GM12878 (cell line): ENCODE measurements at regions not wholly inside any gene's neighbourhood (a gene's known extent, or its start where the extent isn't known, plus 50 kb on each side); places are given as distances from the start of the nearest gene placed in this dataset.

Experiments
- ATAC-seq: fragments of 200-7000 bp; cut with Tn5 transposase; 3 replicates; pipeline ENCODE4 v1.9.1; 2020; ENCODE audit warnings: mild to moderate bottlenecking, moderate library complexity
- BruUV-seq: library from RNA; stranded (reverse); fragments of 400-500 nt; replicated peaks from 2 replicates; lab custom pipeline; 2021; lab: Mats Ljungman, UMichigan
- CTCF ChIA-PET: fragments of 300-600 bp; sonication (Branson Sonifier 250); formaldehyde crosslinking; extraction: SDS; loops from one replicate; lab custom pipeline; 2021; ENCODE audit warnings: inconsistent platforms; lab: Yijun Ruan, JAX
- POLR2A ChIA-PET: fragments of 350-600 bp; formaldehyde crosslinking; extraction: SDS; loops from one replicate; lab custom pipeline; 2021; ENCODE audit warnings: inconsistent platforms; lab: Charles Lee
- RAD21 ChIA-PET: fragments of 300-600 bp; sonication (Branson Sonifier 250); formaldehyde crosslinking; loops from one replicate; lab custom pipeline; 2023; ENCODE audit warnings: antibody characterized with exemption; ENCODE audit not compliant: unreplicated experiment; lab: Charles Lee
- SMC1A ChIA-PET: fragments of 300-600 bp; sonication (Branson Sonifier 250); formaldehyde crosslinking; loops from one replicate; lab custom pipeline; 2023; ENCODE audit not compliant: unreplicated experiment, uncharacterized antibody; lab: Charles Lee
- DNase-seq: peaks from one replicate; pipeline ENCODE4 v3.0.0-alpha.2; 2011; ENCODE audit warnings: low read depth, low spot score
- FAIRE-seq: peaks from 3 replicates; lab custom pipeline; 2011; peaks lifted over from hg19 to GRCh38; lab: Jason Lieb, UNC
- H2AFZ ChIP-seq: 2 replicates; pipeline ENCODE4 v1.6.0; 2011; ENCODE audit warnings: low read depth, low read length, control low read depth; ENCODE audit not compliant: control insufficient read depth
- H3K27ac ChIP-seq: 2 replicates; pipeline ENCODE4 v1.5.1; 2011; ENCODE audit warnings: control low read depth; ENCODE audit not compliant: control insufficient read depth, insufficient read depth
- H3K27me3 ChIP-seq, 2 experiments: replicated peaks in 1 of 2; 2 replicates each; pipeline versions ENCODE4 v1.6.0 to v1.6.1; 2011; ENCODE audit warnings: low read length in 1 of 2; ENCODE audit not compliant: control insufficient read depth in 2 of 2, insufficient read depth in 2 of 2
- H3K36me3 ChIP-seq, 2 experiments: 2 replicates each; pipeline ENCODE4 v1.5.1; 2011; ENCODE audit warnings: low read length in 1 of 2; ENCODE audit not compliant: control insufficient read depth in 2 of 2, insufficient read depth in 2 of 2
- H3K4me1 ChIP-seq: 2 replicates; pipeline ENCODE4 v1.6.1; 2011; ENCODE audit warnings: mild to moderate bottlenecking, low read length, moderate library complexity, mixed read lengths; ENCODE audit not compliant: control insufficient read depth, insufficient read depth
- H3K4me2 ChIP-seq: 2 replicates; pipeline ENCODE4 v1.6.0; 2011; ENCODE audit warnings: control low read depth; ENCODE audit not compliant: control insufficient read depth, insufficient read depth
- H3K4me3 ChIP-seq: fragments of 200-600 bp; sonication (generic); 2 replicates; pipeline ENCODE4 v1.5.1; 2016
- H3K79me2 ChIP-seq: 2 replicates; pipeline ENCODE4 v1.6.0; 2011; ENCODE audit warnings: low read length; ENCODE audit not compliant: control insufficient read depth, insufficient read depth
- H3K9ac ChIP-seq: 2 replicates; pipeline ENCODE4 v1.8.0; 2011; ENCODE audit warnings: low read length, control low read depth, mixed read lengths; ENCODE audit not compliant: control insufficient read depth, insufficient read depth
- H3K9me3 ChIP-seq: replicated peaks from 3 replicates; pipeline ENCODE4 v1.5.1; 2011; ENCODE audit warnings: mild to moderate bottlenecking, low read length; ENCODE audit not compliant: control insufficient read depth, insufficient read depth
- H4K20me1 ChIP-seq: 2 replicates; pipeline ENCODE4 v1.6.0; 2011; ENCODE audit not compliant: control insufficient read depth, insufficient read depth
- ASH2L ChIP-seq: fragments of 300-600, 200-600 bp; sonication (generic); IDR thresholded peaks from 2 replicates; pipeline ENCODE4 v1.6.1; 2017; ENCODE audit warnings: low read depth, mild to moderate bottlenecking, borderline replicate concordance
- CBX3 ChIP-seq: fragments of 200-600 bp; sonication (generic); IDR thresholded peaks from 2 replicates; pipeline ENCODE4 v1.6.1; 2016; ENCODE audit warnings: low read depth, borderline replicate concordance
- CREB1 ChIP-seq: IDR thresholded peaks from 2 replicates; pipeline ENCODE4 v1.6.1; 2012; ENCODE audit warnings: low read depth, mild to moderate bottlenecking, inconsistent platforms
- CREM ChIP-seq: IDR thresholded peaks from 2 replicates; pipeline ENCODE4 v1.6.1; 2014; ENCODE audit warnings: antibody characterized with exemption, low read depth
- EED ChIP-seq: sonication (generic); IDR thresholded peaks from 2 replicates; pipeline ENCODE4 v1.6.1; 2016; ENCODE audit warnings: antibody characterized with exemption, low read depth
- ESRRA ChIP-seq: IDR thresholded peaks from 2 replicates; pipeline ENCODE4 v1.6.1; 2012; ENCODE audit warnings: mild to moderate bottlenecking, low read length, improper control_type of control experiment
- FOXM1 ChIP-seq: IDR thresholded peaks from 2 replicates; pipeline ENCODE4 v1.6.1; 2012; ENCODE audit warnings: low read depth, mild to moderate bottlenecking, inconsistent platforms, low read length, moderate library complexity
- HDGF ChIP-seq: fragments of 450-650 bp; IDR thresholded peaks from 2 replicates; pipeline ENCODE4 v1.6.1; 2016; ENCODE audit warnings: antibody characterized with exemption
- IRF4 ChIP-seq: IDR thresholded peaks from 2 replicates; pipeline ENCODE4 v1.6.1; 2011; ENCODE audit warnings: low read depth, low read length
- JUND ChIP-seq: IDR thresholded peaks from 2 replicates; pipeline ENCODE4 v1.6.1; 2012; ENCODE audit warnings: low read depth, mild to moderate bottlenecking, low read length, improper control_type of control experiment, moderate library complexity
- MTA3 ChIP-seq: IDR thresholded peaks from 2 replicates; pipeline ENCODE4 v1.6.1; 2012; ENCODE audit warnings: low read length, inconsistent platforms, borderline replicate concordance
- MXI1 ChIP-seq: fragments of 150-350 bp; IDR thresholded peaks from 2 replicates; pipeline ENCODE4 v1.6.1; 2011; ENCODE audit warnings: low read depth, mild to moderate bottlenecking, inconsistent platforms, low read length, improper control_type of control experiment
- NFIC ChIP-seq: IDR thresholded peaks from 2 replicates; pipeline ENCODE4 v1.6.1; 2012; ENCODE audit warnings: low read depth, mild to moderate bottlenecking, inconsistent platforms, low read length, moderate library complexity
- POLR2AphosphoS5 ChIP-seq: IDR thresholded peaks from 2 replicates; pipeline ENCODE4 v1.6.1; 2011; ENCODE audit warnings: mild to moderate bottlenecking, low read length, inconsistent platforms
- RAD51 ChIP-seq: fragments of 450-650 bp; IDR thresholded peaks from 2 replicates; pipeline ENCODE4 v1.6.1; 2016; ENCODE audit warnings: moderate library complexity, mild to moderate bottlenecking, inconsistent platforms
- SMAD5 ChIP-seq: IDR thresholded peaks from 2 replicates; pipeline ENCODE4 v1.6.1; 2016; ENCODE audit warnings: antibody characterized with exemption, low read depth
- SPI1 ChIP-seq: IDR thresholded peaks from 2 replicates; pipeline ENCODE4 v1.6.1; 2011; ENCODE audit warnings: low read depth, mild to moderate bottlenecking, low read length, moderate library complexity, borderline replicate concordance; ENCODE audit not compliant: insufficient read depth
- WRNIP1 ChIP-seq: IDR thresholded peaks from 2 replicates; pipeline ENCODE4 v1.6.1; 2011; ENCODE audit warnings: low read depth, low read length, improper control_type of control experiment, borderline replicate concordance
- ZNF24 ChIP-seq: fragments of 450-650 bp; IDR thresholded peaks from 2 replicates; pipeline ENCODE4 v1.6.1; 2017; ENCODE audit warnings: antibody characterized with exemption, mild to moderate bottlenecking
- WGBS: methylation state at CpG from one replicate; pipeline ENCODE4 v1.1.6; 2016; ENCODE audit warnings: low lambda C conversion rate; ENCODE audit not compliant: insufficient replicate concordance, insufficient coverage; ENCODE audit errors: missing lambda C conversion rate; 5-methylcytosine and 5-hydroxymethylcytosine counted together
- in situ Hi-C: fragments of 300-500 bp; cut with MboI; formaldehyde crosslinking; loops from 9 replicates; pipeline ENCODE4 v1.14.3; 2018; ENCODE audit warnings: mixed read lengths
- intact Hi-C: fragments of 100-400 bp; cut with micrococcal nuclease; formaldehyde crosslinking; loops from one replicate; pipeline ENCODE4 v1.14.2; 2022; ENCODE audit not compliant: unreplicated experiment
- TF ChIP-seq, protein P1 (sequence below): IDR thresholded peaks from 2 replicates; pipeline ENCODE4 v1.6.1; 2011; ENCODE audit warnings: borderline replicate concordance, low read depth, mild to moderate bottlenecking, moderate library complexity, low read length; ENCODE audit not compliant: insufficient read depth, poor library complexity, severe bottlenecking
- TF ChIP-seq, protein P2 (sequence below): IDR thresholded peaks from 2 replicates; pipeline ENCODE4 v1.6.1; 2012; ENCODE audit warnings: low read length, inconsistent platforms

DNA sequence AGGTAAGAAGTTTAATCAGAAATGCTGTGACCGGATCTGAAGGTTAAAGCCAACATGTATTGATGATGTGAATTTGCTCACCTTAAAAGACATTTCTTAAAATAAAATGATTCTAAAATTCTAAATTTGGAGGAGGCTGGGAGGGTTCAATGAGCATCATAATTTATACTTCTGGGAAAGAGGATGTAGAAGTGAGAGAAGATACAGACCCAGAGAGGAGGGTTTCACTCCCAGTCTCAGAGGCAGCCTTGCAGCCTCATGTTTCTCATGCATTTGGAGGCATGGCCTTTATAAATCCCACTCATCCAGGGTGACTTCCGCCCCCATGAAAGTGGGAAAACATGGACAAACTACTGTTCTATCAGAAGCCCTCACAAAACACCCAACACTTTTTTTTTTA lies 305.6 kb upstream of the PITRM1 start:
- POLR2A ChIA-PET = no interaction called here
- no peak overlapping the region for H3K9ac ChIP-seq
- H3K79me2 ChIP-seq = no peaks in the 10 kb centered on the region
- WGBS = 1% methylated on average over 2 of the region's 2 CpGs
- no peaks in the 10 kb centered on the region for H4K20me1 ChIP-seq
- H3K9me3 ChIP-seq = no peaks in the 10 kb centered on the region; the same call in 2 of the 3 replicates
- intact Hi-C loops = loop anchor here (10.0 kb wide), 1 partner anchor 307 kb away; the partner anchor contains the start of gene KLF6
- CTCF ChIA-PET = no interaction called here
- no TSS peak for BruUV-seq
- H3K4me3 ChIP-seq = no peak overlapping the region
- SMC1A ChIA-PET = interaction anchor here (1.5 kb wide), 1 partner anchor 11 kb away, joined by 3 read pairs; no protein-coding TSS in a partner anchor
- peak overlapping the region; percentile 79 for H3K27ac ChIP-seq
- no peak overlapping the region for H2AFZ ChIP-seq
- DNase-seq = no peak
- H3K4me2 ChIP-seq = peak overlapping the region; percentile 34
- ATAC-seq = peak; percentile 37; the same call in 1 of the 3 replicates
- peaks cover 40% of the 10 kb centered on the region for H3K4me1 ChIP-seq
- in situ Hi-C loops = no loop called here
- H3K27me3 ChIP-seq = no peaks in the 10 kb centered on the region
- RAD21 ChIA-PET = no interaction called here
- H3K36me3 ChIP-seq = no peaks in the 10 kb centered on the region
- peak; percentile 87 for FAIRE-seq
- TF ChIP-seq, protein P1, sequence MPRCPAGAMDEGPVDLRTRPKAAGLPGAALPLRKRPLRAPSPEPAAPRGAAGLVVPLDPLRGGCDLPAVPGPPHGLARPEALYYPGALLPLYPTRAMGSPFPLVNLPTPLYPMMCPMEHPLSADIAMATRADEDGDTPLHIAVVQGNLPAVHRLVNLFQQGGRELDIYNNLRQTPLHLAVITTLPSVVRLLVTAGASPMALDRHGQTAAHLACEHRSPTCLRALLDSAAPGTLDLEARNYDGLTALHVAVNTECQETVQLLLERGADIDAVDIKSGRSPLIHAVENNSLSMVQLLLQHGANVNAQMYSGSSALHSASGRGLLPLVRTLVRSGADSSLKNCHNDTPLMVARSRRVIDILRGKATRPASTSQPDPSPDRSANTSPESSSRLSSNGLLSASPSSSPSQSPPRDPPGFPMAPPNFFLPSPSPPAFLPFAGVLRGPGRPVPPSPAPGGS = no peak
- TF ChIP-seq ESRRA = no peak
- no peak for TF ChIP-seq RAD51
- no peak for TF ChIP-seq JUND
- no peak for TF ChIP-seq MTA3
- no peak for TF ChIP-seq ZNF24
- TF ChIP-seq POLR2AphosphoS5 = no peak
- TF ChIP-seq SPI1 = peak; percentile 48; the same call in 1 of the 2 replicates
- peak; percentile 55; the same call in 1 of the 2 replicates for TF ChIP-seq NFIC
- 0 out of 2 replicates have a peak, but pooled peaks have one; percentile 28 for TF ChIP-seq FOXM1
- TF ChIP-seq CBX3 = no peak
- no peak for TF ChIP-seq CREB1
- no peak for TF ChIP-seq CREM
- peak; percentile 85 for TF ChIP-seq EED
- no peak for TF ChIP-seq WRNIP1
- no peak for TF ChIP-seq MXI1
- TF ChIP-seq, protein P2, sequence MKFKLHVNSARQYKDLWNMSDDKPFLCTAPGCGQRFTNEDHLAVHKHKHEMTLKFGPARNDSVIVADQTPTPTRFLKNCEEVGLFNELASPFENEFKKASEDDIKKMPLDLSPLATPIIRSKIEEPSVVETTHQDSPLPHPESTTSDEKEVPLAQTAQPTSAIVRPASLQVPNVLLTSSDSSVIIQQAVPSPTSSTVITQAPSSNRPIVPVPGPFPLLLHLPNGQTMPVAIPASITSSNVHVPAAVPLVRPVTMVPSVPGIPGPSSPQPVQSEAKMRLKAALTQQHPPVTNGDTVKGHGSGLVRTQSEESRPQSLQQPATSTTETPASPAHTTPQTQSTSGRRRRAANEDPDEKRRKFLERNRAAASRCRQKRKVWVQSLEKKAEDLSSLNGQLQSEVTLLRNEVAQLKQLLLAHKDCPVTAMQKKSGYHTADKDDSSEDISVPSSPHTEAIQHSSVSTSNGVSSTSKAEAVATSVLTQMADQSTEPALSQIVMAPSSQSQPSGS = no peak
- TF ChIP-seq ASH2L = 0 out of 2 replicates have a peak, but pooled peaks have one; percentile 12
- no peak for TF ChIP-seq HDGF
- TF ChIP-seq SMAD5 = no peak
- 0 out of 2 replicates have a peak, but pooled peaks have one; percentile 43 for TF ChIP-seq IRF4
